ENCODE measurements at regions not wholly inside any gene's neighbourhood (a gene's known extent, or its start where the extent isn't known, plus 50 kb on each side); places are given as distances from the start of the nearest gene placed in this dataset.

DNA sequence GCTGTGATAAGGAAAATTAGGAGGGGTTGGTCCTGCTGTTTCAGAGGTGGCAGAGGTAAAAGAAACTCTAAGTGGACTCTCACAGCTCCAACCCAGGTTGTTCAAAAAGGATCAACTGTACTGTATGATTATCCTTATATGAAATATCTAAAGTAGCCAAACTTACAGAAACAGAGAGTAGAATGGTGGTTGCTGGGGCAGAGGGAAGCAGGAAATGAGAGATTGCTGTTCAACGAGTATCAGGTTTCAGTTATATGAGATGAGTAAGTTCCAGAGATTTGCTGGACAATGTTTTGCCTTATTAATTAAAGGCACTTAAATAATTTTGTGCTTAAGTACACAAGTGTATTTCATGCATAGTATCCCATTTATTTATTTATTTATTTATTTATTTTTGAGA, 972.0 kb upstream of the LRRTM1 start:
- FAIRE-seq = no peak
- Histone ChIP-seq H3K27ac (no peak overlapping the region), H3K4me1 (no peaks in the 10 kb centered on the region), H3K4me3 (no peak overlapping the region), H3K9me3 (peaks cover 5% of the 10 kb centered on the region; the same call in 2 of the 3 replicates), H3K4me2 (no peak overlapping the region)
- TF ChIP-seq KDM1A (IDR thresholded peaks at IDR 0.05; ENCODE audit: low read depth) = no peak
- TF ChIP-seq, protein P1, sequence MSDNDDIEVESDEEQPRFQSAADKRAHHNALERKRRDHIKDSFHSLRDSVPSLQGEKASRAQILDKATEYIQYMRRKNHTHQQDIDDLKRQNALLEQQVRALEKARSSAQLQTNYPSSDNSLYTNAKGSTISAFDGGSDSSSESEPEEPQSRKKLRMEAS (IDR thresholded peaks at IDR 0.05) = no peak
- no peak for TF ChIP-seq ZFP36 (IDR thresholded peaks at IDR 0.05; ENCODE audit: borderline replicate concordance, partially characterized antibody)
- no peak for TF ChIP-seq EHF (CRISPR knock-in tag; IDR thresholded peaks at IDR 0.05)
- TF ChIP-seq KDM5A (IDR thresholded peaks at IDR 0.05) = no peak
- TF ChIP-seq, protein P2, sequence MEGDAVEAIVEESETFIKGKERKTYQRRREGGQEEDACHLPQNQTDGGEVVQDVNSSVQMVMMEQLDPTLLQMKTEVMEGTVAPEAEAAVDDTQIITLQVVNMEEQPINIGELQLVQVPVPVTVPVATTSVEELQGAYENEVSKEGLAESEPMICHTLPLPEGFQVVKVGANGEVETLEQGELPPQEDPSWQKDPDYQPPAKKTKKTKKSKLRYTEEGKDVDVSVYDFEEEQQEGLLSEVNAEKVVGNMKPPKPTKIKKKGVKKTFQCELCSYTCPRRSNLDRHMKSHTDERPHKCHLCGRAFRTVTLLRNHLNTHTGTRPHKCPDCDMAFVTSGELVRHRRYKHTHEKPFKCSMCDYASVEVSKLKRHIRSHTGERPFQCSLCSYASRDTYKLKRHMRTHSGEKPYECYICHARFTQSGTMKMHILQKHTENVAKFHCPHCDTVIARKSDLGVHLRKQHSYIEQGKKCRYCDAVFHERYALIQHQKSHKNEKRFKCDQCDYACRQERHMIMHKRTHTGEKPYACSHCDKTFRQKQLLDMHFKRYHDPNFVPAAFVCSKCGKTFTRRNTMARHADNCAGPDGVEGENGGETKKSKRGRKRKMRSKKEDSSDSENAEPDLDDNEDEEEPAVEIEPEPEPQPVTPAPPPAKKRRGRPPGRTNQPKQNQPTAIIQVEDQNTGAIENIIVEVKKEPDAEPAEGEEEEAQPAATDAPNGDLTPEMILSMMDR (IDR thresholded peaks at IDR 0.05) = no peak
- no peak for TF ChIP-seq RNF2 (IDR thresholded peaks at IDR 0.05; ENCODE audit: borderline replicate concordance, low read depth)
- TF ChIP-seq, protein P3, sequence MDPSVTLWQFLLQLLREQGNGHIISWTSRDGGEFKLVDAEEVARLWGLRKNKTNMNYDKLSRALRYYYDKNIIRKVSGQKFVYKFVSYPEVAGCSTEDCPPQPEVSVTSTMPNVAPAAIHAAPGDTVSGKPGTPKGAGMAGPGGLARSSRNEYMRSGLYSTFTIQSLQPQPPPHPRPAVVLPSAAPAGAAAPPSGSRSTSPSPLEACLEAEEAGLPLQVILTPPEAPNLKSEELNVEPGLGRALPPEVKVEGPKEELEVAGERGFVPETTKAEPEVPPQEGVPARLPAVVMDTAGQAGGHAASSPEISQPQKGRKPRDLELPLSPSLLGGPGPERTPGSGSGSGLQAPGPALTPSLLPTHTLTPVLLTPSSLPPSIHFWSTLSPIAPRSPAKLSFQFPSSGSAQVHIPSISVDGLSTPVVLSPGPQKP (IDR thresholded peaks at IDR 0.05; ENCODE audit: low read depth, low read length) = no peak
- TF ChIP-seq, protein P4, sequence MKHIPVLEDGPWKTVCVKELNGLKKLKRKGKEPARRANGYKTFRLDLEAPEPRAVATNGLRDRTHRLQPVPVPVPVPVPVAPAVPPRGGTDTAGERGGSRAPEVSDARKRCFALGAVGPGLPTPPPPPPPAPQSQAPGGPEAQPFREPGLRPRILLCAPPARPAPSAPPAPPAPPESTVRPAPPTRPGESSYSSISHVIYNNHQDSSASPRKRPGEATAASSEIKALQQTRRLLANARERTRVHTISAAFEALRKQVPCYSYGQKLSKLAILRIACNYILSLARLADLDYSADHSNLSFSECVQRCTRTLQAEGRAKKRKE (CRISPR knock-in tag; IDR thresholded peaks at IDR 0.05; ENCODE audit: low read depth) = no peak
- no peak for TF ChIP-seq CHD2 (IDR thresholded peaks at IDR 0.05; ENCODE audit: low read length, partially characterized antibody)
- TF ChIP-seq NFE2L2 (conservative IDR thresholded peaks at IDR 0.05; ENCODE audit: low read length) = no peak
- TF ChIP-seq, protein P5, sequence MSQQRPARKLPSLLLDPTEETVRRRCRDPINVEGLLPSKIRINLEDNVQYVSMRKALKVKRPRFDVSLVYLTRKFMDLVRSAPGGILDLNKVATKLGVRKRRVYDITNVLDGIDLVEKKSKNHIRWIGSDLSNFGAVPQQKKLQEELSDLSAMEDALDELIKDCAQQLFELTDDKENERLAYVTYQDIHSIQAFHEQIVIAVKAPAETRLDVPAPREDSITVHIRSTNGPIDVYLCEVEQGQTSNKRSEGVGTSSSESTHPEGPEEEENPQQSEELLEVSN (IDR thresholded peaks at IDR 0.05; ENCODE audit: borderline replicate concordance, low read depth) = no peak
- TF ChIP-seq, protein P6, sequence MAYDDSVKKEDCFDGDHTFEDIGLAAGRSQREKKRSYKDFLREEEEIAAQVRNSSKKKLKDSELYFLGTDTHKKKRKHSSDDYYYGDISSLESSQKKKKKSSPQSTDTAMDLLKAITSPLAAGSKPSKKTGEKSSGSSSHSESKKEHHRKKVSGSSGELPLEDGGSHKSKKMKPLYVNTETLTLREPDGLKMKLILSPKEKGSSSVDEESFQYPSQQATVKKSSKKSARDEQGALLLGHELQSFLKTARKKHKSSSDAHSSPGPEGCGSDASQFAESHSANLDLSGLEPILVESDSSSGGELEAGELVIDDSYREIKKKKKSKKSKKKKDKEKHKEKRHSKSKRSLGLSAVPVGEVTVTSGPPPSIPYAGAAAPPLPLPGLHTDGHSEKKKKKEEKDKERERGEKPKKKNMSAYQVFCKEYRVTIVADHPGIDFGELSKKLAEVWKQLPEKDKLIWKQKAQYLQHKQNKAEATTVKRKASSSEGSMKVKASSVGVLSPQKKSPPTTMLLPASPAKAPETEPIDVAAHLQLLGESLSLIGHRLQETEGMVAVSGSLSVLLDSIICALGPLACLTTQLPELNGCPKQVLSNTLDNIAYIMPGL (CRISPR knock-in tag; IDR thresholded peaks at IDR 0.05; ENCODE audit: borderline replicate concordance) = no peak
- TF ChIP-seq ZC3H11A (IDR thresholded peaks at IDR 0.05) = no peak
- TF ChIP-seq TFCP2L1 (CRISPR knock-in tag; IDR thresholded peaks at IDR 0.05) = no peak
- TF ChIP-seq, protein P7, sequence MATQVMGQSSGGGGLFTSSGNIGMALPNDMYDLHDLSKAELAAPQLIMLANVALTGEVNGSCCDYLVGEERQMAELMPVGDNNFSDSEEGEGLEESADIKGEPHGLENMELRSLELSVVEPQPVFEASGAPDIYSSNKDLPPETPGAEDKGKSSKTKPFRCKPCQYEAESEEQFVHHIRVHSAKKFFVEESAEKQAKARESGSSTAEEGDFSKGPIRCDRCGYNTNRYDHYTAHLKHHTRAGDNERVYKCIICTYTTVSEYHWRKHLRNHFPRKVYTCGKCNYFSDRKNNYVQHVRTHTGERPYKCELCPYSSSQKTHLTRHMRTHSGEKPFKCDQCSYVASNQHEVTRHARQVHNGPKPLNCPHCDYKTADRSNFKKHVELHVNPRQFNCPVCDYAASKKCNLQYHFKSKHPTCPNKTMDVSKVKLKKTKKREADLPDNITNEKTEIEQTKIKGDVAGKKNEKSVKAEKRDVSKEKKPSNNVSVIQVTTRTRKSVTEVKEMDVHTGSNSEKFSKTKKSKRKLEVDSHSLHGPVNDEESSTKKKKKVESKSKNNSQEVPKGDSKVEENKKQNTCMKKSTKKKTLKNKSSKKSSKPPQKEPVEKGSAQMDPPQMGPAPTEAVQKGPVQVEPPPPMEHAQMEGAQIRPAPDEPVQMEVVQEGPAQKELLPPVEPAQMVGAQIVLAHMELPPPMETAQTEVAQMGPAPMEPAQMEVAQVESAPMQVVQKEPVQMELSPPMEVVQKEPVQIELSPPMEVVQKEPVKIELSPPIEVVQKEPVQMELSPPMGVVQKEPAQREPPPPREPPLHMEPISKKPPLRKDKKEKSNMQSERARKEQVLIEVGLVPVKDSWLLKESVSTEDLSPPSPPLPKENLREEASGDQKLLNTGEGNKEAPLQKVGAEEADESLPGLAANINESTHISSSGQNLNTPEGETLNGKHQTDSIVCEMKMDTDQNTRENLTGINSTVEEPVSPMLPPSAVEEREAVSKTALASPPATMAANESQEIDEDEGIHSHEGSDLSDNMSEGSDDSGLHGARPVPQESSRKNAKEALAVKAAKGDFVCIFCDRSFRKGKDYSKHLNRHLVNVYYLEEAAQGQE (IDR thresholded peaks at IDR 0.05) = no peak
- TF ChIP-seq FOSL2 (IDR thresholded peaks at IDR 0.05) = no peak
- no peak for TF ChIP-seq FOSL2 (CRISPR knock-in tag; IDR thresholded peaks at IDR 0.05)
- no peak for TF ChIP-seq SREBF2 (IDR thresholded peaks at IDR 0.05)
- TF ChIP-seq MAFK (IDR thresholded peaks at IDR 0.05; ENCODE audit: partially characterized antibody) = no peak
- TF ChIP-seq HOXB5 (CRISPR knock-in tag; IDR thresholded peaks at IDR 0.05) = no peak
- 0% methylated on average over 1 of the region's 1 CpG for WGBS (ENCODE audit: missing lambda C conversion rate)
- no peak for ATAC-seq
- POLR2A ChIA-PET = no interaction called here
- no peak for DNase-seq (ENCODE audit: low read depth in 1 of 2, low spot score in 1 of 2)
- CTCF ChIA-PET = interaction anchor here (0.6 to 1.3 kb wide), 2 partner anchors 9 to 469 kb away, joined by 3 read pairs; no protein-coding TSS in a partner anchor
